NCI-H748 (cell line): ENCODE measurements at regions not wholly inside any gene's neighbourhood (a gene's known extent, or its start where the extent isn't known, plus 50 kb on each side); places are given as distances from the start of the nearest gene placed in this dataset.

Experiments used
- DNase-seq: peaks from one replicate; lab custom pipeline; 2025; ENCODE audit not compliant: unreplicated experiment; lab: John Stamatoyannopoulos, UW

DNA sequence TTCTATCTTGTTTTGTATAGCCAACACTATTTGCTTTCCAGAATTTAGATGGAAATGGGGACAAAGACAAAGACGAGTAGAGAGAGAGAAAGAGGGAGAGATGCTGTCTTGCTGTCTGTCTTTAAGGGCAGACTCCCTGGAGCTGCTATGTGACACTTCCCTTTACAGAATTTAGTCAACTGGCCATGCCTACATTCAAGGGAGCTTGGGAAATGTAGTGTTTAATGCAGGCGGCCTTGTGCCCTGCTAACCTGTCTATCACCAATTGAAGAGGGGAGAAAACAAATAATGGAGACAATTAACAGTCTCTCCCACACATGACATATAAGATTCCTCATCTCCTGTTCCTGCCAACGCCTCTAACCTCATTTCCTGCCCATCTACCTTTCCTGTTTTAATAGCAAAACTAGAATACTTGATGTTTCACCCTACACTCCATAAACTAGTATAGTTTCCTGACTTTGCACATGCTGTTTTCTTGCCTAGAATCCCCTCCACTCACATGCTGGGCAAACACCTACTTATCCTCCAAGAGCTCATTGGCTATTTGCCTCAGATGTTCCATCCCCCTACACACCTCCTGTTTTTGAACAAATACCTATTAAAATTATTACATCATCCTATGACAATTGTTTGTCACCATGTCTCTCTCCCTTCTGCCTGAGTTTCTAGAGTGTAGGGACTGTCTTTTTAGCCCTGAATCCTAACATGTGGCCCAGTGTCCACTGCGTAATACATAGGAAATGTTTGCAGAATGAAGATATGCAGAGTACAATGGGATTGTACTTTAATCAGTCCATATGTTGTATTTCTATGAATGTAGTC, 117.2 kb downstream of the SLC25A24 start:
- DNase-seq = peak; percentile 54

DNA sequence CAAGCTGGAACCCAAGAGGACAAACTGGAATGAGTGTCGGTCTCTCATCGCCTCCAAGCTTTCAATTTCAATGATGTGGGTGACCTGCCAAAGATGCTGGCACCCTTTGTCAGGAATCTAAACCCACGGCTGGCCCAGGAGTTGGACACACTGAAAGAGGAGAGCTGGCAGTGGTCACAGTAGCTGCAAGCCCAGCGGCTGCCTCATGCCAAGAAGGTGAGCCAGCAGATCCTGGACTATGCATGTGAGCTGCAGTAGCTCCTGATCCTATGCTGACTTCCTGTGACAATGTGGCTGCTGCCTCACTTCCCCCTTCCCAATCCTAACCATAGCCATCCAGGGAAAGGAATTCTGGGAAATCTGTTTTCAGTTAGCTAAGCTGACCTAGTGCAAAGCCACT, 117.0 kb upstream of the VAV3 start:
- DNase-seq = no peak

DNA sequence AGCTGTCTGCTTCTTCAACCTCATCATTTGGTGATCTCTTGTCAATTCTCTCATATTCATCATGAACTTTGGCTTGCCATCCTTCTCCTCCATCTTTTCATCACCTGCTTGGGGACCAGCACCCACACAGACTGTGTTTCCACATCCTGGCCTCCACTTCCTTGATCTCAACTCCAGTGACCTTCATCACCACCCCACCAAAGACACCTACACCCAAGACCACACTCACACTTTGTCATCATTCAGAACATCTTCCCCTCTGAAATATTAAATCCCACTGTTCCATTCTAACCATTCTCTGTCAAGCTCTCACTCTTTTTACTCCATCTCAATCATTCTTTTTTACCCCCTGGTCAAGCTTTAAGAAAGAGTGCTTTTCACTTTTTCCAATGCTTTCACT, 115.5 kb upstream of the VAV3 start:
- DNase-seq = no peak

DNA sequence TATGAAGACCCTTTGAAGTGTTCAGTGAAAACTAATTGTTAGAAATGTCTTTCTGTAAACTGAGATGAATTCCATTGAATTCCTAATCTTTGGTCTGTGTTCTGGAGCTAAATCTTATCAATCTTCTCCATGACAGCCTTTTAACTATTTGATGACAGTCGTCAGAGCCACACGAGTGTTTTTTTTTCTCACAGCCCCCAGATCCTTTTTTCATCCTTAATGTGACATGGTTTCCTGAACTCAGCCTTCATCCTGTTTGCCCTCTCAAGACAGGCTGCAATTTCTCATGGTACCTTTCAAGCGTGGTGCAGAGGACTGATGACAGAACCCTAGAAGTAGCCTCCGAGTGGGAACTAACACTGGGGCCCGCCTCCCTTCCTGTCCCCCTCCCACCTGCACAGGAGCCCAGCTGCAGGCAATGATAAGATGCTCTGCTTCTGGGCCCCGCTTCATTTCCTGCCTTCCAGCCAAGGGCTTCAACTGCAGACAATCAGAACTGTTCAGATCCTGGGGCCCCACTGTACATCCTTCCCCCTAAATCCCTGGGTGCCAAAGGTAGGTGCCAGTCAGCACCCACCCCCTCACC, 114.6 kb upstream of the VAV3 start:
- DNase-seq = no peak

DNA sequence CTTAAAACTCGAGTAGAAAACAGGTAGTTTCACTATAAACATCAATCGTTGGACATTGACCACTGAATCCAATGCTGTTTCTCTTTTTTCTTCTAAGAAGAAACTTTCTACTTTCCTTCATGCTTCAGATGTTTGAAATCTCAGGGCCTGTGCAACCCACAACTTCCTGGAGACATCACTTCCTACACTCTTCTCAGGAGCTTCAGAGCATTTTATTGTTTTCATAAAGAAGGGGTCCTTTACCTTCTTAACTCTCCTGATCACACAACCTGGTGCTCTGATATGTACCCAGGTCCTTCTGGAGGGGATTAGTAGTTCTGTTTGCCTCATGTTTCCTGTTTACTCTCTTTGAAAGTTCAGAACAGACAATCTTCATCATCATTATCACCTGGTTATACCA, 113.0 kb upstream of the VAV3 start:
- DNase-seq = no peak

DNA sequence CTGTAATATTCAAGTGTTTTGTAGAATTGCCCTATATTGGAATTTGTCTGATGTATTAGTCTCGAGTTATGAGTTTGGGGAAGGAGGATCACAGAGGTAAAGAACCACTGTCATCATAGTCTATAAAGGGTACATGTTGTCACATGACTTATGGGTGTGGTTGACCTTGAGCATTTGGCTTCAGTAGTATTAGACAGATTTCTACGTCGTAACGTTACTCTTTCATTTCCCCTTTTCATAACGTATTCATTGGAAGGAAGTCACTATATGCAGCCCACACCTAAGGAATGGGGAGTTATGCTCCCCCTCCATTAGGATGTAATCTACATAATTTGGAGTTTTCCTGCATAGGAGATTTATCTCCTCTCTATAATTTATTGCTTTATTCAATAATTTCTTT, 110.1 kb upstream of the VAV3 start:
- DNase-seq = no peak

DNA sequence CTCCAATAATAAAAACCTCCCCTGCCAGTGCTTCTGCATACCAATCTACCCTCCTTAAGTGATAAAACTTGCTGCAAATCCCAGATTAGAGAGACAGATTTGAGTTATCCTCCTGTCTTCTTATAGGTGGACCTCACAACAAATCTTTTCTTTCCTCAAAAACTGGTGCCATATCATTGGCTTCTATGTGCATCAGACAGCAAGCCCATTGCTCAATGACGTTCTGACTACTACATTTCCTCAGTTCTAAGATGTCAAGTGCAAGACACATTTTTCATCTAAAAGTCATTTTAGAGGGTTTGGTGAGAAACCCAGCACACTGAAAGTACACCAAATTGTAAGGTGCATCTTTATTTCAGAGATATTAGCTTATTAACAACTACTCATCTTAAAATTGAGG, 107.8 kb upstream of the VAV3 start:
- DNase-seq = no peak

DNA sequence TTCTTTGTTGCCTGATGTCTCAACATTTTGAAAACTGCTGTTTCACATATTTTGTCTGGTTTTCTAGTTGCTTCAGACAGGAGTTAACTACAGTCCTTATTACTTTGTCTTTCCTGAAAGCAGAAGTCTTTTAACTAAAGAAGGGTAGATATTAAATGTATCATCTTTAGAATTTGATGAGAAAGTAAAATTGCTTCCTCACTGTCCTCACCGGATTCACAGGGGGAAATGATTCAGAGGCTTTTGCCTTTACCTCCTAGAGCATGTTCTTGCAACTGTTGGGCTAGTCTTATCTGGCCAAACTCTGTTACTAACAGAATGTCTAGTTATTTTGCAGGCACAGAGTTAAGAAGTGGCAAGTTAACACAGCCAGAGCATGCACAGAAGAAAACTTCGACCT, 107.2 kb upstream of the VAV3 start:
- no peak for DNase-seq

DNA sequence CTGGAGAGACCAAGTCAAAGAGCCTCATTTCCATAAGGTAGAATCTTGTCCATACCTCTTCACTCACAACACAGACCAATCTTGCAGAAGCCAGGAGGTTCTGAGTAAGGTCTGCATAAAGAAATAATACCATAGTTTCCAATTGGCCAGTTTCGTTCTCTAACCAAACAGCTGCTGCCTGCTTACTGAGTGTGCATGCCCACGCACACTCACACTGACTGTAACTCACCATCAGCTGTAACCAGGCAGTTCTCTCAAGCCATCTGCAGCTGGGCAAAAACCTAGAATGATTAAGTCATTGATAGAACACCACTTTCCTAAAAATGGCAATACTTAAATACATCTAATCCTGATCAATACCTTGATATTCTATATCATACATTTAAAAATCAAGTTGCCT, 106.6 kb upstream of the VAV3 start:
- DNase-seq = no peak

DNA sequence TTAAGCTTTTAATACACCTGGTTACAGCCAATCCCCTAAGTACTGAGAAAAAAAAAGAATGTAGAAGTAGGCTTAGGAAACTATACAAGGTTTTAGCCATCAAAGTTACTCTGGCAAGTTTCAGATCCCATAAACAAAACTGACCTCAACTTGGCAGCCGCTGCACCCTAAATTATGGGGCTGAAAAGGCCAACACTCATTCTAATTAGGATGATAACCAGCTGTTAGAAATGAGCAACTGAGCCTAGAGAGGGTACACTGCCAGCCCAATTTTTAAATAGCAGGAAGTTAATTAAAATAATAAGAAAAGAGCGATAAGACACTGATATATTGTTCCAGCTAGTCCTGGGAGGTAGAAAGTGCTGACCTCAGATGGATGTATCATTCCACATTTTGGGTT, 105.7 kb upstream of the VAV3 start:
- DNase-seq = no peak

DNA sequence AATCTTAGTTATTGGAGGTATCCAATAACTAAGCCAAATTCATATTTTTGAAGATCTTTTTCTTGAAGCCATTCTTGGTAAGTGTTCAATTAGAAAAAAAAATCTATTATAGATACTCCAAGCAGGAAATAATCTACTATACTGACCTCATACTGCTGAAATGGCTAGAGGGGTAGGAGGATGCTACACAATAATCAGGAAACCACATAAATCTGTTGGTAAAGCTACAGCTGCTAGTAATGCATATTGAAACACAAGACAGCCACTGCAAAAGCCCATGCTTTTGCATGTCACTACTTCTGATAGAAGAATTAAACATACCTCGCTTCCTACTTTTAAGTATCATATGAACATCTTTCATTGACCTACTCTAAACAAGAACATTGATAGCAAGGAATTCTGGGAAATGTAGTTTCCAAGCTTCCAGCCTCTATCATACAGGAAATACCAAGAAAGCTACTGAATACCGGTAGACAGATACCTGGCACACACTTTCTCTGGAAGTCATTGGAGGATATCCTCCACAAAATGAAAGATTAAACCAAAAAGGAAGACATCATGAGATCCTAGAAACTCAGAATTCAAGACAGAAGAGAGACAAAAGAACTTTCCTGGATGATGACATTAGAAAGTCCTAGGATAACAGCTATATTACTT, 103.0 kb upstream of the VAV3 start:
- no peak for DNase-seq

DNA sequence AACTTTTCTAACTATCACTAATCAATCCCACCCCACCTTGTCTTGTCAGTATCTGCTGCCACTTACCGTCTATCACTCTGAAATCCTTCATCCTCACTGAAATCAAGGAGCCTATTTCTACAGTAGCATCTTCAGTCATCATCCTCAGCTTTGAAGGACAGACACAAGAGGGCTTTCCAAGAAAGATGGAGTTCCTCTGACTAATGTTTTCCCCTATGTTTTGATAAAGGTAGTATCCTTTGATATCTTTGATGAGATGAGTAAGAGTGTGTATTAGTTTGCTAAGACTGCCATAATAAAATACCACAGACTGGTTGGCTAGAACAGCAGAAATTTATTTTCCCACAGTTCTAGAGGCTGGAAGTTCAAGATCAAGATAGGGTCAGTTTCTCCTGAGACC, 101.8 kb upstream of the VAV3 start:
- DNase-seq = no peak

DNA sequence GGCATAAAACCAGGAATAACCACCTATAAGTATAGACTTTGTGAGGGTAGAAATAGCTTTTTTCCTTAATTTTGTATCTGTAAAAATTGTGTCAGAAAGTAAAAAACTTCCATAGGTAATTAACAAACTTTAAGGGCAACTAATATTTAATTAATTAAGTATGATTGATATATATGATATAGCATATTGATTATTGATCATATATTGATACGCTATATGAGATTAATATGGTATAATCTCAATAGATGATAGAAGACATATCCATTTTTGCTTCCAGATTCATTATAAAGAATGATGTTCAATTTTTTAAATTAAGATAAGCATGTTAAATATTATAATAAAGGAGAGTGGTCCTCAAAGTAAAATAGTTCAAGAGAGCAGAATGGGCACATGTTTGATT, 99.3 kb upstream of the VAV3 start:
- DNase-seq = no peak

DNA sequence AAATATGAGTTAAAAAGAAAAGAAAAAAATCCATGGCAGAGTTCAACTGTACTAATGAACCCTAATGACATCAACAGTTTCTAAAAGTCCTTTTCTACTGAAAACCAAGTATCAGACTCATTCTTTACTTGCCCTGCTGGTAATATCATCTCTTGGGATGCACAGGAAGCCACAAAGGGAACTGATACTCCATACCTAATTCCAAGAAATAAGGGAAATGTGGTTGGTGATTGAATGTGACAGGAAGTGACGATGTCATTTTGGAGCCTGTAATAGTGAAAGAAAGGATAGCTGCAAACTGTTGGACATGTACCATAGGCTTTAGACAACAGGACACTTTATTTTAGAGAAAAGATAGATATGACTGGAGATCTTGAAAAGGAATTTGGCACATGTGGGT, 98.7 kb upstream of the VAV3 start:
- DNase-seq = no peak

DNA sequence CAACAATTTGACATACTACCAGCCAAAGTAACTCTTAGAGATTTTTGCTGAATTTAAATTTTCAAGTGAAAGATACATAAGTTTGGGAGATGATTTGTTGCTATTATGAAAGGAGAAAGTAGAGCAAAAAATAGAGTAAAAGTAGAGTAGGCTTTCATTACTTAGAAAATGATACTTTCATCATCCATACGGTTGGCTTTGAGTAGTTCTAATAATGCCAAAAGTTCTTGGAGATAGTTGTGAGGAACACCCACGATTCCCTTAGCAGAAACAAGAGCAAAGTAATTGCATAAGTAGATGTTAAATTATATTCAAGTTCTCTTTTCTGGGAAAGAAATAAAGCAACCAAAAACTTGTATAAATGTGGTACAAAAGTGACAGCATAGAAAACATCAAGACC, 95.0 kb upstream of the VAV3 start:
- no peak for DNase-seq

DNA sequence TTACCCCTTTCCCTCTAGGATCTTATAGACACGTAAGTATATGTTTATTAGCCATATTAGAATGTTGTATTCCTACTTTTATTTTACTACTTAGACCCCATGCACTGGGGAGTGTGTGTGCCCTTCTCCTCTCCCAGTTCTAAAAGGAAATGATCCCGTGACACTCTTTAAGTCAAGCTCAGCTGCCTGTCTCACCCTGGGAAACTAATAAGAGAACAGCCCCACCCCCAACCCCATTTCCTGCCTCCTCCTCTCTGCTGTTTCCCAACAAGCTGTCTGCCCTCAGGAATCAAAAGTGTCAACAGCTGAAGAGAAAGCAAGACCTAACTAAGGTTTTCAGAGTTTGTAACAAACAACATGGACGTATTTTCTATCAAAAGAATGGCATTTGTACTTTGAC, 92.6 kb upstream of the VAV3 start:
- peak; percentile 17 for DNase-seq

DNA sequence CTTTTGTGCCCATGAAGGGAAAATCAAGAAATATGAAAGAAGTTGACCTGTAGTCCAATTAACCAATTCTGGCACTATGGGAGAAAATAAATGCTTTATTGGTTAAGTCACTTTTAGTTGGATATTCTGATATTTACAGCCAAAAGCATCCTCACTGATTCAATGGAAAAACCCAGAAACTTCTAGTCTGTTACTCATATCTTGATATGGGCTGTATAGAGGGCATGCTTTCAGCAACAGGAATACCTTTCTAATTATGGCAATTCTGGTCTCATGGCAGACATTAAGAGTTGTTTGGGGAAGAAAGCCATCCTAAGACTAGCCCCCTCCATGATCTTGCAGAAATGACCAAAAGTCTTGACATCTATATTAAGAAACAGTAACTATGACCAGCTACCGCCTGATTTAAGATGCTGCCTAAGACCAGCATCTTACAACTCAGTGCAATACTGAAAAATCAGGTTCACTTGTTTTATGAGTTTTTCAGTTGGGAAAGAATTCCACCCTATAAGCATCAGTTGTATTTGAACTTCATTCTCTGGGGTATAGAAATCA, 91.5 kb upstream of the VAV3 start:
- no peak for DNase-seq

DNA sequence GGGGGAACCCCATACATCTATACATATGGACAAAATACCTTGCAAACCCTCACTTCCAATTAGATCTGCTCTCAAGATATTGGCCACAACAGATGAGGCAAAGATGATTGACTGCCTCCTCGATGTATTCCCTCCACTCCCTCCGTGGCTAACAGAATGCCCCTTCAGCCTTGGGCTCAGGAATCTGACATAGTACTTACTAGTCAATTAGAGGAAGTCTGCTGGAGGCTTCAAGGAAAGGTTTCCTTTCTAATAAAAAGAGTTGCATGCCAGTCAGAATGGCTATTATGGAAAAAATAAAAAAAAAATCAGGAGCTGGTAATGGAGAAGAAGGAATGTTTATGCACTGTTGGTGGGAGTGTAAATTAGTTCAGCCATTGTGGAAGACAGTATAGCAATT, 90.4 kb upstream of the VAV3 start:
- no peak for DNase-seq

DNA sequence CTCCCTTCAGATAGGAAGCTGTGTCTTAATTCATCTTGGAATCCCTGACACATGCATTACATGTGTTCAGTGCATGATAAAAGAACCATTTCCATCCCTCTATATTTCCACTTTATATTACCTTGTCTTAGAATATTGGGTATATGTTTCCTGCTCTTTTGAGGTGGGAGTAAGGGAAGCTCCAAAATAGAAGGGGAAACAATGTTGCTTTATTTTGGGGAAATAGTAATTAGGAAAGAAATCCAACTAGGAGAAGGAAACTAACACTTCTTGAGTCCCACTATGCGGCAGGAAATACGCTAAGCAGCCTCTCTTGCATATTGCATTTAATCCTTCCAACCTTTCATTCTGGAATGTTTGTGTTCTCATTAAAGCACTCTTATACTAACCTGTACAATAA, 89.4 kb upstream of the VAV3 start:
- no peak for DNase-seq

DNA sequence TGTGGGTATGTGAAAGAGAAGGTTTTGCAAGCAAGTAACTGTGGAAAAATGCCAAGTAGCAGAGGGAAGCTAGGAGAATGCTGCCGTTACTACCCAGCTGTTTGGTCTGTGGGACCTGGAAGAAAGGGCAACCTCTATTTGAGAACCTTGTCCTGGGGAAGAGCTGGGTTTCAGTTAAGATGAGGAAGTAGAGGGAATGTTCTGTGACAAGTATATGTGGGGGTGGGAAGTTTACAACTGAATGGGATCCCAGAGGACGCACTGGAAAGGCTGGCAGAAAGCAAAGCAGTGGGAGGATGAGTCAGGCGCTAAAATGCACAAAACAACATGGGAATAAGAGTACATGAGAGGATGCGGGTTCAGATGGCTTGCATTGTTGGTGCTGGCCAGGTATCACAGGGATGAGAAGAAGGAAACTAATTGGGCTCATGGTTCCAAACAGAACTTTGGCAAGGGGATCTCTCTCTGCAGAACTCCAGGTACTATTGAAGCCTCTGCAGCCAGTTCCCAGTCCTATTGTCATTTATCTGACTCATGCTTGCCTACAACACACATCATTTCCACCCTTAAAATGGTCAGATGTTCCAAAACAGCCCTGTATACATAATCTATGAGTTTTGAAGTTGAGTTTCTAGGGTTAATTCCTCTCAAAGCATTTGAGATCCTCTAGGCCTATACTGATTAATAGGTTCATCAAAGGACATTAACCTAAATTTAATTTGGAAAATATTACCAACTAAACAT, 88.5 kb upstream of the VAV3 start:
- no peak for DNase-seq

DNA sequence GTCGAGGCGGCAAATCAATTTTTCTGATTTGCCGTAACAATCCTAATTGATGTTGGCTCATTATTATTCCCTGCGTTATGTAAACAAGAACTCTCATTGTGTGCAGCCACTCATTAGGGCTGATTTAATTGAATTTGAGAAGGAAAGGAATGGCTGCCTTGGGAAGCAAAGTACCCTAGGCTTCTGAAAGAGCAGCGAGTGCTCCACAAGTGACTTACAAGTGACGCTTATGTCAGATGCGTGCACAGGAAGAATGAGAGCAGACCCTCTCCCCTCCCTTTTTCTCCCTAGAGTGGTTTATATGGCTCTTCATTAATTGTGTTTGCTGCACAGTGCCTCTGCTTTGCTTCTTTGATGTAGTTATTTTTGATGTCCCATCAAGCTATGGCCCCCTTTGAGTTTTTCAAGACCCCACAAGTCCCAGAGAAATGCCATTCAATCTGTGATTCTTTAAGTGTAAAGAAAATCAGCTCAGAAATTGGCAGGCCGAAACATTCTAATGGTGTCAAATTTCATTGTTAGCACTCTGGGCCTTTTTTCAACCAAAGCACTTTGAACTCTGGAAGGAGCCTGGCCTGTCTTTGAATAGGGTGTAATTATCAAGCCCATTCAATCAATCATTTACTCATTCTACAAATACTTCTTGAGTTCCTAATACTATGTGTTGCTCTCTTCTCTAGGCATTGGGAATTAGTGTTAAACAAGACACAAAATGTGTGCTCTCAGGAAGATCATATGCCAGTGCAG, 86.8 kb upstream of the VAV3 start:
- peak; percentile 82 for DNase-seq
